ENCODE measurements at regions not wholly inside any gene's neighbourhood (a gene's known extent, or its start where the extent isn't known, plus 50 kb on each side); places are given as distances from the start of the nearest gene placed in this dataset.

GRCh38 chr10:117449636-117450035, 74.4 kb upstream of the PDZD8 start:
- Mint-ChIP-seq H3K36me3 (ENCODE audit: low read depth) (peaks cover 6% of the 10 kb centered on the region; the same call in 1 of the 2 replicates), H3K9me3 (peaks cover 13% of the 10 kb centered on the region), H3K4me3 (no peak overlapping the region), H3K27ac (no peak overlapping the region), H3K27me3 (ENCODE audit: insufficient read depth) (peaks cover 11% of the 10 kb centered on the region), H3K4me1 (ENCODE audit: low read depth) (peaks cover 5% of the 10 kb centered on the region; the same call in 1 of the 2 replicates)
- no peak for DNase-seq
- peak; percentile 52 for TF ChIP-seq CTCF (IDR thresholded peaks at IDR 0.05)

GRCh38 chr10:117448802-117449201, 73.6 kb upstream of the PDZD8 start:
- no peak overlapping the region for H3K27ac Mint-ChIP-seq
- no peak overlapping the region for H3K4me3 Mint-ChIP-seq
- peaks cover 6% of the 10 kb centered on the region; the same call in 1 of the 2 replicates for H3K36me3 Mint-ChIP-seq (ENCODE audit: low read depth)
- H3K27me3 Mint-ChIP-seq (ENCODE audit: insufficient read depth), result peaks cover 11% of the 10 kb centered on the region
- no peak for TF ChIP-seq CTCF (IDR thresholded peaks at IDR 0.05)
- peaks cover 13% of the 10 kb centered on the region for H3K9me3 Mint-ChIP-seq
- H3K4me1 Mint-ChIP-seq (ENCODE audit: low read depth), result no peaks in the 10 kb centered on the region; the same call in 1 of the 2 replicates
- DNase-seq, result no peak

- no peak overlapping the region for H3K4me3 Mint-ChIP-seq
- peaks cover 6% of the 10 kb centered on the region for H3K9me3 Mint-ChIP-seq
- peaks cover 11% of the 10 kb centered on the region for H3K27me3 Mint-ChIP-seq (ENCODE audit: insufficient read depth)
- DNase-seq, result no peak
- peaks cover 25% of the 10 kb centered on the region for H3K4me1 Mint-ChIP-seq (ENCODE audit: low read depth)
- H3K36me3 Mint-ChIP-seq (ENCODE audit: low read depth), result no peaks in the 10 kb centered on the region
- H3K27ac Mint-ChIP-seq, result no peak overlapping the region
- TF ChIP-seq CTCF (IDR thresholded peaks at IDR 0.05), result no peak
These were observed 70.8 kb upstream of the PDZD8 start for GRCh38 chr10:117445992-117446391.

- Mint-ChIP-seq H3K9me3 (peaks cover 6% of the 10 kb centered on the region), H3K27me3 (ENCODE audit: insufficient read depth) (peaks cover 11% of the 10 kb centered on the region), H3K27ac (no peak overlapping the region), H3K4me3 (no peak overlapping the region), H3K36me3 (ENCODE audit: low read depth) (no peaks in the 10 kb centered on the region), H3K4me1 (ENCODE audit: low read depth) (peaks cover 27% of the 10 kb centered on the region)
- DNase-seq, result no peak
- TF ChIP-seq CTCF (IDR thresholded peaks at IDR 0.05), result no peak
These were observed 69.3 kb upstream of the PDZD8 start for GRCh38 chr10:117444497-117445040.

GRCh38 chr10:117443686-117444041, 68.4 kb upstream of the PDZD8 start:
- peaks cover 11% of the 10 kb centered on the region for H3K27me3 Mint-ChIP-seq (ENCODE audit: insufficient read depth)
- no peak overlapping the region for H3K27ac Mint-ChIP-seq
- H3K4me3 Mint-ChIP-seq, result no peak overlapping the region
- peaks cover 6% of the 10 kb centered on the region for H3K9me3 Mint-ChIP-seq
- H3K36me3 Mint-ChIP-seq (ENCODE audit: low read depth), result no peaks in the 10 kb centered on the region
- no peak for DNase-seq
- TF ChIP-seq CTCF (IDR thresholded peaks at IDR 0.05), result no peak
- H3K4me1 Mint-ChIP-seq (ENCODE audit: low read depth), result peaks cover 36% of the 10 kb centered on the region
